IMR-90 (cell line): ENCODE measurements at regions not wholly inside any gene's neighbourhood (a gene's known extent, or its start where the extent isn't known, plus 50 kb on each side); places are given as distances from the start of the nearest gene placed in this dataset.

Experiments used
- ATAC-seq: fragments of 200-7000 bp; cut with Tn5 transposase; 2 replicates; pipeline ENCODE4 v1.9.1; 2020; ENCODE audit warnings: low read depth, mild to moderate bottlenecking, moderate library complexity
- BruUV-seq: library from RNA; stranded (reverse); fragments of 400-500 nt; replicated peaks from 2 replicates; lab custom pipeline; 2021; lab: Mats Ljungman, UMichigan
- CTCF ChIA-PET: fragments of 300-600 bp; formaldehyde crosslinking; extraction: SDS; loops from one replicate; lab custom pipeline; 2021; ENCODE audit warnings: antibody characterized with exemption; lab: Yijun Ruan, JAX
- POLR2A ChIA-PET: fragments of 300-600 bp; sonication (Branson Sonifier 250); formaldehyde crosslinking; loops from one replicate; lab custom pipeline; 2022; ENCODE audit warnings: antibody characterized with exemption; ENCODE audit not compliant: unreplicated experiment; lab: Charles Lee
- DNase-seq: peaks from one replicate; pipeline ENCODE4 v3.0.0; 2013
- H2AFZ ChIP-seq: replicated peaks from 2 replicates; pipeline ENCODE3; 2013; ENCODE audit warnings: low read length, mild to moderate bottlenecking; ENCODE audit not compliant: poor library complexity
- H2AK5ac ChIP-seq: 2 replicates; pipeline ENCODE4 v1.6.1; 2013; ENCODE audit warnings: low read depth, low read length, inconsistent platforms
- H2AK9ac ChIP-seq: replicated peaks from 2 replicates; pipeline ENCODE3; 2013; ENCODE audit warnings: mild to moderate bottlenecking, low read depth, low read length, moderate library complexity; ENCODE audit not compliant: poor library complexity
- H2BK120ac ChIP-seq: 2 replicates; pipeline ENCODE4 v1.6.1; 2013; ENCODE audit warnings: low read depth, low read length, inconsistent platforms
- H2BK15ac ChIP-seq: 3 replicates; pipeline ENCODE4 v1.6.1; 2013; ENCODE audit warnings: low read depth, low read length, inconsistent platforms
- H2BK20ac ChIP-seq: 2 replicates; pipeline ENCODE4 v1.6.1; 2013; ENCODE audit warnings: low read depth, mild to moderate bottlenecking, inconsistent platforms, low read length, moderate library complexity
- H2BK5ac ChIP-seq: 2 replicates; pipeline ENCODE4 v1.6.1; 2013; ENCODE audit warnings: mild to moderate bottlenecking, low read depth, low read length, inconsistent platforms; ENCODE audit not compliant: poor library complexity, severe bottlenecking
- H3K14ac ChIP-seq: replicated peaks from 2 replicates; pipeline ENCODE4 v1.6.1; 2013; ENCODE audit warnings: low read depth, low read length, inconsistent platforms
- H3K18ac ChIP-seq: 2 replicates; pipeline ENCODE4 v1.6.1; 2013; ENCODE audit warnings: low read depth, low read length, control low read depth
- H3K23ac ChIP-seq: 2 replicates; pipeline ENCODE4 v1.6.1; 2013; ENCODE audit warnings: low read depth, low read length, inconsistent platforms
- H3K27ac ChIP-seq: 2 replicates; pipeline ENCODE4 v1.5.1; 2013; ENCODE audit warnings: mild to moderate bottlenecking, control low read depth, low read length; ENCODE audit not compliant: insufficient read depth
- H3K27me3 ChIP-seq: 2 replicates; pipeline ENCODE4 v1.6.1; 2013; ENCODE audit warnings: low read length; ENCODE audit not compliant: control insufficient read depth, insufficient read depth
- H3K36me3 ChIP-seq: 2 replicates; pipeline ENCODE4 v1.6.1; 2013; ENCODE audit warnings: low read length, mixed read lengths; ENCODE audit not compliant: control insufficient read depth, insufficient read depth
- H3K4ac ChIP-seq: 2 replicates; pipeline ENCODE4 v1.6.1; 2013; ENCODE audit warnings: low read depth, low read length, inconsistent platforms
- H3K4me1 ChIP-seq: 2 replicates; pipeline ENCODE4 v1.6.1; 2013; ENCODE audit warnings: low read length, mixed read lengths; ENCODE audit not compliant: control insufficient read depth, insufficient read depth
- H3K4me2 ChIP-seq: 2 replicates; pipeline ENCODE4 v1.6.1; 2013; ENCODE audit warnings: low read depth, mild to moderate bottlenecking, control low read depth, low read length, moderate library complexity
- H3K4me3 ChIP-seq: 2 replicates; pipeline ENCODE4 v1.5.1; 2013; ENCODE audit warnings: low read depth, mild to moderate bottlenecking, control low read depth, low read length, moderate library complexity; ENCODE audit not compliant: insufficient read depth
- H3K56ac ChIP-seq: 2 replicates; pipeline ENCODE4 v1.6.1; 2013; ENCODE audit warnings: low read length, inconsistent platforms; ENCODE audit not compliant: insufficient read depth; ENCODE audit errors: extremely low read depth
- H3K79me1 ChIP-seq, 2 experiments: 2 replicates each; pipeline ENCODE4 v1.6.1; 2013; ENCODE audit warnings: low read length in 2 of 2, inconsistent platforms in 1 of 2, low read depth in 1 of 2
- H3K9ac ChIP-seq: 2 replicates; pipeline ENCODE4 v1.6.1; 2013; ENCODE audit warnings: low read depth, low read length, control low read depth
- H3K9me1 ChIP-seq: 2 replicates; pipeline ENCODE4 v1.6.1; 2013; ENCODE audit warnings: low read length, inconsistent platforms; ENCODE audit not compliant: insufficient read depth
- H3K9me3 ChIP-seq: 2 replicates; pipeline ENCODE4 v1.6.1; 2013; ENCODE audit warnings: low read length; ENCODE audit not compliant: control insufficient read depth, insufficient read depth
- H4K20me1 ChIP-seq: 2 replicates; pipeline ENCODE4 v1.6.1; 2013; ENCODE audit warnings: low read length, inconsistent platforms; ENCODE audit not compliant: insufficient read depth
- H4K5ac ChIP-seq: 2 replicates; pipeline ENCODE4 v1.6.1; 2013; ENCODE audit warnings: mild to moderate bottlenecking, low read depth, low read length, control low read depth
- H4K8ac ChIP-seq, 2 experiments: 2 replicates each; pipeline ENCODE4 v1.6.1; 2013; ENCODE audit warnings: low read depth in 2 of 2, low read length in 2 of 2, control low read depth in 1 of 2, inconsistent platforms in 1 of 2
- H4K91ac ChIP-seq: 2 replicates; pipeline ENCODE4 v1.6.1; 2013; ENCODE audit warnings: low read depth, low read length, inconsistent platforms; ENCODE audit not compliant: insufficient read depth
- BHLHE40 ChIP-seq: fragments of 150-350 bp; IDR thresholded peaks from 2 replicates; pipeline ENCODE4 v1.6.1; 2016; ENCODE audit warnings: mild to moderate bottlenecking, low read depth, low read length
- CEBPB ChIP-seq: IDR thresholded peaks from 2 replicates; pipeline ENCODE4 v1.6.1; 2012; ENCODE audit warnings: low read depth, low read length, improper control_type of control experiment
- CHD1 ChIP-seq: IDR thresholded peaks from 2 replicates; pipeline ENCODE4 v1.6.1; 2012; ENCODE audit warnings: low read depth, low read length, improper control_type of control experiment
- CTCF ChIP-seq: conservative IDR thresholded peaks from 2 replicates; pipeline ENCODE4 v1.5.1; 2012; ENCODE audit warnings: mild to moderate bottlenecking, low read depth, low read length, improper control_type of control experiment
- ELK1 ChIP-seq: fragments of 150-350 bp; IDR thresholded peaks from 2 replicates; pipeline ENCODE4 v1.6.1; 2016; ENCODE audit warnings: low read depth, mild to moderate bottlenecking, low read length, moderate library complexity, borderline replicate concordance
- FOS ChIP-seq: fragments of 150-350 bp; IDR thresholded peaks from 2 replicates; pipeline ENCODE4 v1.6.1; 2016; ENCODE audit warnings: low read depth, low read length
- MAFK ChIP-seq: IDR thresholded peaks from 2 replicates; pipeline ENCODE4 v1.6.1; 2012; ENCODE audit warnings: low read depth, low read length, improper control_type of control experiment
- MAZ ChIP-seq: IDR thresholded peaks from 2 replicates; pipeline ENCODE4 v1.6.1; 2012; ENCODE audit warnings: low read depth, mild to moderate bottlenecking, low read length, improper control_type of control experiment, moderate library complexity, borderline replicate concordance
- MXI1 ChIP-seq: IDR thresholded peaks from 2 replicates; pipeline ENCODE4 v1.6.1; 2012; ENCODE audit warnings: low read depth, mild to moderate bottlenecking, low read length, moderate library complexity, borderline replicate concordance
- NFE2L2 ChIP-seq: fragments of 150-350 bp; IDR thresholded peaks from 2 replicates; pipeline ENCODE4 v1.6.1; 2016; ENCODE audit warnings: low read depth, mild to moderate bottlenecking, low read length
- POLR2A ChIP-seq: IDR thresholded peaks from 2 replicates; pipeline ENCODE4 v1.6.1; 2012; ENCODE audit warnings: mild to moderate bottlenecking, low read depth, low read length
- RAD21 ChIP-seq: IDR thresholded peaks from 2 replicates; pipeline ENCODE4 v1.6.1; 2012; ENCODE audit warnings: low read length, improper control_type of control experiment
- RCOR1 ChIP-seq: IDR thresholded peaks from 2 replicates; pipeline ENCODE4 v1.6.1; 2012; ENCODE audit warnings: mild to moderate bottlenecking, low read length, improper control_type of control experiment; ENCODE audit not compliant: insufficient replicate concordance
- RFX5 ChIP-seq: IDR thresholded peaks from 2 replicates; pipeline ENCODE4 v1.8.0; 2012; ENCODE audit warnings: low read depth, mild to moderate bottlenecking, low read length, moderate library complexity
- SMC3 ChIP-seq: fragments of 150-350 bp; IDR thresholded peaks from 2 replicates; pipeline ENCODE4 v1.6.1; 2016; ENCODE audit warnings: low read depth, mild to moderate bottlenecking, antibody characterized with exemption, low read length, moderate library complexity
- USF2 ChIP-seq: fragments of 150-350 bp; IDR thresholded peaks from 2 replicates; pipeline ENCODE4 v1.6.1; 2017; ENCODE audit warnings: mild to moderate bottlenecking, antibody characterized with exemption, low read length, low read depth
- WGBS, 2 experiments: methylation state at CpG; one replicate each; pipeline versions ENCODE4 v1.1.5 to v1.1.7; 2013; ENCODE audit warnings: missing lambda C conversion rate in 2 of 2; ENCODE audit not compliant: insufficient read length in 1 of 2; ENCODE audit errors: extremely low coverage in 2 of 2; 5-methylcytosine and 5-hydroxymethylcytosine counted together
- dilution Hi-C: fragments of 300-500 bp; cut with HindIII; formaldehyde crosslinking; loops from one replicate; pipeline ENCODE4 v1.14.3; 2018; ENCODE audit warnings: low sequenced_read_pairs; ENCODE audit not compliant: unreplicated experiment
- in situ Hi-C: fragments of 300-500 bp; cut with MboI; formaldehyde crosslinking; loops from 3 replicates; pipeline ENCODE4 v1.14.3; 2019; ENCODE audit warnings: low sequenced_read_pairs, inconsistent platforms, mixed read lengths
- intact Hi-C: fragments of 100-400 bp; cut with micrococcal nuclease; formaldehyde crosslinking; loops from 2 replicates; pipeline ENCODE4 v1.10.0; 2022

- H2AK5ac ChIP-seq: no peak overlapping the region
- no peak overlapping the region for H3K27ac ChIP-seq
- no peak overlapping the region for H2BK120ac ChIP-seq
- H3K56ac ChIP-seq: no peak overlapping the region
- in situ Hi-C loops: loop anchor here (25.0 kb wide), 1 partner anchor 797 kb away; no protein-coding TSS in a partner anchor
- H3K4ac ChIP-seq: no peak overlapping the region
- H3K79me1 ChIP-seq: no peaks in the 10 kb centered on the region
- H3K4me1 ChIP-seq: no peaks in the 10 kb centered on the region
- H3K9me1 ChIP-seq: no peaks in the 10 kb centered on the region
- H2AFZ ChIP-seq: no peak overlapping the region
- H4K5ac ChIP-seq: no peak overlapping the region
- no peak overlapping the region for H2AK9ac ChIP-seq
- ChIA-PET POLR2A (no interaction called here), CTCF (no interaction called here)
- no peak overlapping the region for H3K9ac ChIP-seq
- H3K4me3 ChIP-seq: no peak overlapping the region
- DNase-seq (no peak), ATAC-seq (no peak)
- no peaks in the 10 kb centered on the region for H3K27me3 ChIP-seq
- no peak overlapping the region for H4K91ac ChIP-seq
- H2BK5ac ChIP-seq: no peak overlapping the region
- H3K14ac ChIP-seq: no peak overlapping the region
- dilution Hi-C loops: no loop called here
- no peak overlapping the region for H3K23ac ChIP-seq
- no peaks in the 10 kb centered on the region for H3K9me3 ChIP-seq
- TF ChIP-seq MAFK: no peak
- TF ChIP-seq USF2: no peak
- TF ChIP-seq SMC3: no peak
- TF ChIP-seq POLR2A: no peak
- no peak for TF ChIP-seq ELK1
- no peak for TF ChIP-seq MAZ
- TF ChIP-seq MXI1: no peak
- no peak for TF ChIP-seq RFX5
- TF ChIP-seq CTCF: no peak
- TF ChIP-seq FOS: no peak
- no peak for TF ChIP-seq RAD21
- no peak for TF ChIP-seq RCOR1
- TF ChIP-seq CHD1: no peak
- no peak for TF ChIP-seq BHLHE40
- TF ChIP-seq CEBPB: no peak
- no peak for TF ChIP-seq NFE2L2
- H2BK15ac ChIP-seq: no peak overlapping the region
- no CpG with 5 or more reads among the region's 3 CpGs for WGBS, 2 experiments
- no peak overlapping the region for H3K18ac ChIP-seq
- BruUV-seq: no TSS peak
- H3K36me3 ChIP-seq: no peaks in the 10 kb centered on the region
- no peak overlapping the region for H2BK20ac ChIP-seq
- intact Hi-C loops: no loop called here
- H4K8ac ChIP-seq: no peak overlapping the region
- no peak overlapping the region for H3K4me2 ChIP-seq
- no peaks in the 10 kb centered on the region for H4K20me1 ChIP-seq
Measured at GRCh38 chr2:76584474-76584873, 873.8 kb upstream of the GCFC2 start.
